Stomach (tissue), 4 donors: ENCODE measurements at regions not wholly inside any gene's neighbourhood (a gene's known extent, or its start where the extent isn't known, plus 50 kb on each side); places are given as distances from the start of the nearest gene placed in this dataset.

Experiments
- EP300 ChIP-seq: sonication (generic); formaldehyde crosslinking; IDR thresholded peaks from one replicate; pipeline ENCODE4 v1.6.1; 2017; ENCODE audit warnings: antibody characterized with exemption
- POLR2A ChIP-seq, 4 donors: fragments of 450-650 bp; IDR thresholded peaks; one replicate each; pipeline ENCODE4 v1.6.1; 2016; ENCODE audit warnings: antibody characterized with exemption in 4 of 4, control low read depth in 2 of 4, mild to moderate bottlenecking in 1 of 4, moderate library complexity in 1 of 4
- POLR2AphosphoS5 ChIP-seq, 3 donors: sonication (generic); formaldehyde crosslinking; IDR thresholded peaks; one replicate each; pipeline ENCODE4 v1.6.1; 2016; ENCODE audit warnings: antibody characterized with exemption in 3 of 3
- TF ChIP-seq, protein P1 (sequence below), 7 experiments: fragments of 450-650 bp in 4 of 7; fragments of 200-600 bp in 3 of 7; sonication (generic) in 3 of 7; IDR thresholded peaks; one replicate each; pipeline ENCODE4 v1.5.1; 2016 to 2019; ENCODE audit warnings: antibody characterized with exemption in 7 of 7, control low read depth in 2 of 7, mild to moderate bottlenecking in 1 of 7

DNA sequence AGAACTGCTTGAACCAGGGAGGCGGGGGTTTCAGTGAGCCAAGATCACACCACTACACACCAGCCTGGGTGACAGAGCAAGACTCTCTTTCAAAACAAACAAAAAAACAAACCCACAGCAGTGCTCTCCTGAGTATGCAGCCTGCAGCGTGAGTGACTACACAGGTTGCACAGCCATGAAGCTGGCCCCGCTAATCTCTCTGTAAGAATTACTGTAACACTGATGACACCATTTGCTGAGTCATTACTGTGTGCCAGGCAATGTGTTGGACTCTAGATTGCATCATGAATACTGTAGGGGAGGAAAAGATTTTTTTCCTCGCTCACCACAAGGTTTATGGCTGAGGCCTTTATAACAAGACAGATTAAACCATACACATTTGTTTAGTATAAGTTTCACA is 118.6 kb upstream of the ATP8B1 start:
- TF ChIP-seq, protein P1, sequence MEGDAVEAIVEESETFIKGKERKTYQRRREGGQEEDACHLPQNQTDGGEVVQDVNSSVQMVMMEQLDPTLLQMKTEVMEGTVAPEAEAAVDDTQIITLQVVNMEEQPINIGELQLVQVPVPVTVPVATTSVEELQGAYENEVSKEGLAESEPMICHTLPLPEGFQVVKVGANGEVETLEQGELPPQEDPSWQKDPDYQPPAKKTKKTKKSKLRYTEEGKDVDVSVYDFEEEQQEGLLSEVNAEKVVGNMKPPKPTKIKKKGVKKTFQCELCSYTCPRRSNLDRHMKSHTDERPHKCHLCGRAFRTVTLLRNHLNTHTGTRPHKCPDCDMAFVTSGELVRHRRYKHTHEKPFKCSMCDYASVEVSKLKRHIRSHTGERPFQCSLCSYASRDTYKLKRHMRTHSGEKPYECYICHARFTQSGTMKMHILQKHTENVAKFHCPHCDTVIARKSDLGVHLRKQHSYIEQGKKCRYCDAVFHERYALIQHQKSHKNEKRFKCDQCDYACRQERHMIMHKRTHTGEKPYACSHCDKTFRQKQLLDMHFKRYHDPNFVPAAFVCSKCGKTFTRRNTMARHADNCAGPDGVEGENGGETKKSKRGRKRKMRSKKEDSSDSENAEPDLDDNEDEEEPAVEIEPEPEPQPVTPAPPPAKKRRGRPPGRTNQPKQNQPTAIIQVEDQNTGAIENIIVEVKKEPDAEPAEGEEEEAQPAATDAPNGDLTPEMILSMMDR (IDR thresholded peaks at IDR 0.05) = no peak
- TF ChIP-seq POLR2A (IDR thresholded peaks at IDR 0.05) (no peak), EP300 (no peak), POLR2AphosphoS5 (IDR thresholded peaks at IDR 0.05) (no peak)
